ENCODE measurements at regions not wholly inside any gene's neighbourhood (a gene's known extent, or its start where the extent isn't known, plus 50 kb on each side); places are given as distances from the start of the nearest gene placed in this dataset.

DNA sequence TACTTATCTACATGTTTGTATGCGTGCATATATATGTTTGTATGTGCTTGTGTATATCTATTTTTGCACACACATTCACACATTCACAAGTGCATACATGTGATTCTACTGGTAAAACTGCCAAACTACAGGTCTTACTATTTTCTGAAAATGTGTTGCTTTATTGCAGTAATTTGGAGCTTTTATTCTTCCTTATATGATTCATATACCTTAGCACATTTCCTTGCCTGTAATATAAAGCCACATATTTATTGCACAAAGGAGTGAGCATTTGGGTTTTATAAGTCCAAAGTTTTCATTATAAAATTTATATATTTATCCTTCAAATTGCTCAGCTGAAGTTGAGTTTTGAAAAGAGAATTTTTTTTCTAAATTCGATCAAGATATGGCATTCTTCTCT is 1120.4 kb upstream of the PCDH9 start:
- FAIRE-seq, result no peak
- TF ChIP-seq EZH2 (IDR thresholded peaks at IDR 0.05; ENCODE audit: low read length) (no peak), CTCF (optimal IDR thresholded peaks at IDR 0.05 in 1 of 3, IDR thresholded peaks at IDR 0.05 in 1 of 3, conservative IDR thresholded peaks at IDR 0.05 in 1 of 3; ENCODE audit: extremely low read depth in 1 of 3, insufficient read depth in 2 of 3, low read length in 3 of 3) (no peak)
- Histone ChIP-seq H3K79me2 (ENCODE audit: control insufficient read depth, insufficient read depth, low read length) (no peaks in the 10 kb centered on the region), H3K4me1 (ENCODE audit: control insufficient read depth, extremely low read depth, insufficient read depth, low read length) (no peaks in the 10 kb centered on the region), H3K27me3 (ENCODE audit: control insufficient read depth, extremely low read depth, insufficient read depth, low read length) (no peaks in the 10 kb centered on the region), H3K9me3 (ENCODE audit: control insufficient read depth, low read depth, low read length) (no peaks in the 10 kb centered on the region), H3K9me1 (ENCODE audit: control insufficient read depth, extremely low read depth, insufficient read depth, low read length) (no peaks in the 10 kb centered on the region), H2AFZ (ENCODE audit: control insufficient read depth, low read length) (no peak overlapping the region), H4K20me1 (ENCODE audit: control insufficient read depth, extremely low read depth, insufficient read depth, low read length) (no peaks in the 10 kb centered on the region), H3K9ac (ENCODE audit: control insufficient read depth, extremely low read depth, insufficient read depth, low read length) (no peak overlapping the region), H3K4me3 (ENCODE audit: control insufficient read depth in 2 of 3, extremely low read depth in 1 of 3, insufficient read depth in 2 of 3, low read depth in 1 of 3, low read length in 3 of 3) (no peak overlapping the region), H3K4me2 (ENCODE audit: control insufficient read depth, extremely low read depth, insufficient read depth, low read depth, low read length) (no peak overlapping the region), H3K36me3 (ENCODE audit: control insufficient read depth in 2 of 2, extremely low read depth in 1 of 2, insufficient read depth in 2 of 2, low read length in 2 of 2) (no peaks in the 10 kb centered on the region), H3K27ac (ENCODE audit: control insufficient read depth, insufficient read depth, low read length) (no peak overlapping the region)
- no peak for DNase-seq (ENCODE audit: low read depth, low spot score)
- dilution Hi-C loops (cut with MboI; ENCODE audit: extremely low pct_ligation_motif_present, low sequenced_read_pairs), result no loop called here

GRCh38 chr13:68347220-68347619 is 1117.1 kb upstream of the PCDH9 start:
- Histone ChIP-seq H3K27me3 (ENCODE audit: control insufficient read depth, extremely low read depth, insufficient read depth, low read length) (no peaks in the 10 kb centered on the region), H3K4me1 (ENCODE audit: control insufficient read depth, extremely low read depth, insufficient read depth, low read length) (no peaks in the 10 kb centered on the region), H4K20me1 (ENCODE audit: control insufficient read depth, extremely low read depth, insufficient read depth, low read length) (no peaks in the 10 kb centered on the region), H3K4me3 (ENCODE audit: control insufficient read depth in 2 of 3, extremely low read depth in 1 of 3, insufficient read depth in 2 of 3, low read depth in 1 of 3, low read length in 3 of 3) (no peak overlapping the region), H3K9me3 (ENCODE audit: control insufficient read depth, low read depth, low read length) (no peaks in the 10 kb centered on the region), H3K4me2 (ENCODE audit: control insufficient read depth, extremely low read depth, insufficient read depth, low read depth, low read length) (no peak overlapping the region), H3K9me1 (ENCODE audit: control insufficient read depth, extremely low read depth, insufficient read depth, low read length) (no peaks in the 10 kb centered on the region), H2AFZ (ENCODE audit: control insufficient read depth, low read length) (no peak overlapping the region), H3K36me3 (ENCODE audit: control insufficient read depth in 2 of 2, extremely low read depth in 1 of 2, insufficient read depth in 2 of 2, low read length in 2 of 2) (no peaks in the 10 kb centered on the region), H3K27ac (ENCODE audit: control insufficient read depth, insufficient read depth, low read length) (no peak overlapping the region), H3K9ac (ENCODE audit: control insufficient read depth, extremely low read depth, insufficient read depth, low read length) (no peak overlapping the region), H3K79me2 (ENCODE audit: control insufficient read depth, insufficient read depth, low read length) (no peaks in the 10 kb centered on the region)
- TF ChIP-seq EZH2 (IDR thresholded peaks at IDR 0.05; ENCODE audit: low read length) (no peak), CTCF (optimal IDR thresholded peaks at IDR 0.05 in 1 of 3, IDR thresholded peaks at IDR 0.05 in 1 of 3, conservative IDR thresholded peaks at IDR 0.05 in 1 of 3; ENCODE audit: extremely low read depth in 1 of 3, insufficient read depth in 2 of 3, low read length in 3 of 3) (no peak)
- FAIRE-seq (no peak), DNase-seq (ENCODE audit: low read depth, low spot score) (no peak)
- dilution Hi-C loops (cut with MboI; ENCODE audit: extremely low pct_ligation_motif_present, low sequenced_read_pairs), result no loop called here

All from keratinocyte (primary cell).